ENCODE measurements at regions not wholly inside any gene's neighbourhood (a gene's known extent, or its start where the extent isn't known, plus 50 kb on each side); places are given as distances from the start of the nearest gene placed in this dataset.

DNA sequence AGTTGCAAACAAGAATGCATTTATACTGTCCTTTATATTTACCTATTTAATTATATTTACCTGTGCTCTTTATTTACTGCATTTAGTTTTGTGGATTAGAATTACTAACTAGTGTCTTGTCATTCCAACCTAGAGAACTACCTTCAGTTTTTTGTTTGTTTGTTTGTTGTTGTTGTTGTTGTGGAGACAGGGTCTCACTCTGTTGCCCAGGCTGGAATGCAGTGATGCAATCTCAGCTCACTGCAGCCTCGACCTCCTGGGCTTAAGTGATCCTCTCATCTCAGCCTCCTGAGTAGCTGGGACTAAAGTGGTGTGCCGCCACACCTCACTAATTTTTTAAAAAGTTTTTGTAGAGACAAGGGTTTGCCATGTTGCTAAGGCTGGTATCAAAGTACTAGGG is 156.4 kb upstream of the AKR1E2 start:
- H3K4me2 ChIP-seq (ENCODE audit: control insufficient read depth, extremely low read depth, insufficient read depth, low read depth, low read length), result no peak overlapping the region

DNA sequence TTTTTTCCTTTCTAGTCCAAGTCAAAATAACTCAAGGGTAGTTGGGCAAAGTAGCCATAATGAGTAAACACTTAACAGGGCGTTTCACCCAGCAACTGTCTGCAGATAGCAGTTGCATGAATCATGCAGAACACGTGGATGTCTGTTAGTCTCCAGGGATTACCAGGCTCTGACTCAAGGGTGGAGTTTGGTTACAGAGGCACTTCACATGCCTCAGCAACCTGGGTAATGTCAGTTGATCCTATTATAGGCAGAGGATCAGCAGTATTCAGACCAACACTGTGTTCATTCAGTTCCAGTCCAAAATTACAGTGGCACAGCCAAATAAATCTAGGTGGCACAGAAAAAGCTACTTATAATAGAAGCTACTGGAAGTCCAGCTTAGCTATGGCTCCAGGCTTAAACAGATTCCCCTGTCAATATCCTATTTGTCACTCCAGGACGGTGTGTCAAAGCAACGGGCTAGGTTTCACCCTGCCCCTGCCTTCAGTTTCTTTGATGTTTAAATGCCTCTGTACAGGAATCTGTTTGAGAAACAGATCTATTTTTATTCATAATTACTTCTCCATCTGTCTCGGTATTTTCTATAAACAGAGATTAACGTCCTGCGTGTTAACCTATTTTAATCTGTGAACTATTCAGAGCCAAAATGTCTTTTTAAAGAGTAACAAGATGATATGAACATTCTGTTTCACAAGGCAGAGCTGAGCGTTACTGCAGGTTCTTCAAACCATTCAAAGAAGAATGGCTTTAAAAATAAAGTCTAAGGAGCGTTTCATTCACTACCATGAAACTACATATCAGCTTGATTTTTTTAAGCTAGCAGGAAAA is 162.6 kb upstream of the AKR1E2 start:
- H3K36me3 ChIP-seq (ENCODE audit: control insufficient read depth in 2 of 2, extremely low read depth in 1 of 2, insufficient read depth in 2 of 2, low read length in 2 of 2), result peaks cover 0 to under 1% of the 10 kb centered on the region in 2 experiments

More for the DNA sequence above, 156.4 kb upstream of the AKR1E2 start:
- FAIRE-seq, result no peak
- Histone ChIP-seq H3K9ac (ENCODE audit: control insufficient read depth, extremely low read depth, insufficient read depth, low read length) (no peak overlapping the region), H3K9me1 (ENCODE audit: control insufficient read depth, extremely low read depth, insufficient read depth, low read length) (no peaks in the 10 kb centered on the region), H3K9me3 (ENCODE audit: control insufficient read depth, low read depth, low read length) (no peaks in the 10 kb centered on the region), H3K27me3 (ENCODE audit: control insufficient read depth, extremely low read depth, insufficient read depth, low read length) (no peaks in the 10 kb centered on the region), H3K4me1 (ENCODE audit: control insufficient read depth, extremely low read depth, insufficient read depth, low read length) (peaks cover 47% of the 10 kb centered on the region), H3K27ac (ENCODE audit: control insufficient read depth, insufficient read depth, low read length) (peak overlapping the region; percentile 99), H4K20me1 (ENCODE audit: control insufficient read depth, extremely low read depth, insufficient read depth, low read length) (no peaks in the 10 kb centered on the region), H3K4me3 (ENCODE audit: control insufficient read depth in 2 of 3, extremely low read depth in 1 of 3, insufficient read depth in 2 of 3, low read depth in 1 of 3, low read length in 3 of 3) (no peak overlapping the region), H3K36me3 (ENCODE audit: control insufficient read depth in 2 of 2, extremely low read depth in 1 of 2, insufficient read depth in 2 of 2, low read length in 2 of 2) (no peaks in the 10 kb centered on the region), H3K79me2 (ENCODE audit: control insufficient read depth, insufficient read depth, low read length) (peaks cover 23% of the 10 kb centered on the region), H2AFZ (ENCODE audit: control insufficient read depth, low read length) (no peak overlapping the region)
- DNase-seq (ENCODE audit: low read depth, low spot score), result no peak
- TF ChIP-seq CTCF (optimal IDR thresholded peaks at IDR 0.05 in 1 of 3, IDR thresholded peaks at IDR 0.05 in 1 of 3, conservative IDR thresholded peaks at IDR 0.05 in 1 of 3; ENCODE audit: extremely low read depth in 1 of 3, insufficient read depth in 2 of 3, low read length in 3 of 3), result no peak
- TF ChIP-seq EZH2 (IDR thresholded peaks at IDR 0.05; ENCODE audit: low read length), result no peak
- dilution Hi-C loops (cut with MboI; ENCODE audit: extremely low pct_ligation_motif_present, low sequenced_read_pairs), result no loop called here

More for the DNA sequence above, 162.6 kb upstream of the AKR1E2 start:
- Histone ChIP-seq H3K4me3 (ENCODE audit: control insufficient read depth in 2 of 3, extremely low read depth in 1 of 3, insufficient read depth in 2 of 3, low read depth in 1 of 3, low read length in 3 of 3) (peak overlapping the region in 2 of 3 experiments; percentile 11 to 34), H3K27ac (ENCODE audit: control insufficient read depth, insufficient read depth, low read length) (peak overlapping the region; percentile 100), H3K4me1 (ENCODE audit: control insufficient read depth, extremely low read depth, insufficient read depth, low read length) (peaks cover 33% of the 10 kb centered on the region), H2AFZ (ENCODE audit: control insufficient read depth, low read length) (no peak overlapping the region), H3K79me2 (ENCODE audit: control insufficient read depth, insufficient read depth, low read length) (peaks cover 27% of the 10 kb centered on the region), H3K9me3 (ENCODE audit: control insufficient read depth, low read depth, low read length) (no peaks in the 10 kb centered on the region), H3K9ac (ENCODE audit: control insufficient read depth, extremely low read depth, insufficient read depth, low read length) (peak overlapping the region; percentile 87), H3K27me3 (ENCODE audit: control insufficient read depth, extremely low read depth, insufficient read depth, low read length) (no peaks in the 10 kb centered on the region), H3K4me2 (ENCODE audit: control insufficient read depth, extremely low read depth, insufficient read depth, low read depth, low read length) (peak overlapping the region; percentile 79), H4K20me1 (ENCODE audit: control insufficient read depth, extremely low read depth, insufficient read depth, low read length) (no peaks in the 10 kb centered on the region), H3K9me1 (ENCODE audit: control insufficient read depth, extremely low read depth, insufficient read depth, low read length) (no peaks in the 10 kb centered on the region)
- TF ChIP-seq EZH2 (IDR thresholded peaks at IDR 0.05; ENCODE audit: low read length), result no peak
- TF ChIP-seq CTCF (optimal IDR thresholded peaks at IDR 0.05 in 1 of 3, IDR thresholded peaks at IDR 0.05 in 1 of 3, conservative IDR thresholded peaks at IDR 0.05 in 1 of 3; ENCODE audit: extremely low read depth in 1 of 3, insufficient read depth in 2 of 3, low read length in 3 of 3), result no peak
- FAIRE-seq (peak; percentile 100), DNase-seq (ENCODE audit: low read depth, low spot score) (peak; percentile 93)
- dilution Hi-C loops (cut with MboI; ENCODE audit: extremely low pct_ligation_motif_present, low sequenced_read_pairs), result no loop called here

All from keratinocyte (primary cell).